HG03039 (cell line): ENCODE measurements at regions not wholly inside any gene's neighbourhood (a gene's known extent, or its start where the extent isn't known, plus 50 kb on each side); places are given as distances from the start of the nearest gene placed in this dataset.

Experiments
- ATAC-seq: cut with Tn5 transposase; IDR thresholded peaks from one replicate; pipeline ENCODE4 v1.9.1; 2021; ENCODE audit warnings: mild to moderate bottlenecking, moderate library complexity; ENCODE audit not compliant: unreplicated experiment

- ATAC-seq = no peak
Measured at GRCh38 chr10:24113901-24114300, 95.0 kb upstream of the KIAA1217 start.

DNA sequence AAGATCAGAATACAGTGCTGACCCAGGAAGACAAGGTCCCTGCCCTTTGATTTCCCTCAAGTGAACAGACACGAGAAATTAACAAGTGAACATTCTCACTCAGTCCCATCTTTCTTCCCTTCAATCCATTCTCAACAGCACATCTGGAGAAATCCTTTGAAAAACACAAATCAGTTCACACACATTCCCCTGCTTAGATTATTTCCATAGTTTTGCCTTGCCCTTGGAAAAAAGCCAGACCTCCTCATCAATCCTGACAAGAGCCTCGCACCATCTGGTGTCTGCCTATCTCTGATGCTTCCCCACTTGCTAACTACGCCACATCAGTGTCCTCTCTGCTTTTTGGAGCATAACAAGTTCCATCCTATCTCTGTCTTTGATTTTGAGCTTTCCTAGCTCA, 94.4 kb upstream of the KIAA1217 start:
- ATAC-seq = no peak

GRCh38 chr10:24115403-24115802, 93.5 kb upstream of the KIAA1217 start:
- ATAC-seq = no peak

DNA sequence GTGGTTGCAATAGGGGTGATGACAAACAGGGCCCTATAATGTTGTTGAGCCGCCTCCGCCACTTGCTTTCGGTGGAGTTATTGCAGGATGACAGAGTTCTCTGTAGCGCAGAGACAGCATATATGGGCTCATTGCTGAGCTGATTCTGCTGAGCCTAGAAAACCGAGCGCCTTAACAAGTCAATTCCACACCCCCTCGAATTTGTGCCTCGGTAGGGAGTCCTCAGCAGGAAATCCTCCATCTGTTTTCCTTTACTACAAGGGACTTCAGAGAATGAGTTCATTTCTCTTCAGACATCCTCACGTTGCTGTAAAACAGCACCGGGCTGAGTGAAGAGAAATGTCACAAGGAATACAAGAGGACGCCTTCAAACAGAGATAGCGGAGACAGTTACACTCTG, 90.7 kb upstream of the KIAA1217 start:
- ATAC-seq = no peak

DNA sequence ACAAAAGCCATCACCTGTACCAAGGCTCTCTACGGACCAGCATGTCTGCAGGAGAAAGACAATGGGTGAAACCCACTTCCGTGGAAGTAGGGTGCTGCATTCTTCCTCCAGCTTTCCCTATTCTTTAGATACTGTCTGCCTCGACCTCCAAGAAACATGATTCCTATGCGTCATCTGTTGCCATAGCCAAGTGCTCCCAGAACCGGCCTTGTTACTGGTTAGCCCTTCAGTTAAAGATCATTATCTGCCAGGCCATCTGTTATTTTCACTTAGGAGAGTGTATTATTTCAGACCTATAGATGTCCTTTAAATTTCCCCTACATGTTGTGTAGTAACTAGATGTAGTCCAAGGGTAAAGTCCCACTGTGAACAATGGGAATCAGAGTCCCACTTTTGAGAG, 89.0 kb upstream of the KIAA1217 start:
- ATAC-seq = no peak

DNA sequence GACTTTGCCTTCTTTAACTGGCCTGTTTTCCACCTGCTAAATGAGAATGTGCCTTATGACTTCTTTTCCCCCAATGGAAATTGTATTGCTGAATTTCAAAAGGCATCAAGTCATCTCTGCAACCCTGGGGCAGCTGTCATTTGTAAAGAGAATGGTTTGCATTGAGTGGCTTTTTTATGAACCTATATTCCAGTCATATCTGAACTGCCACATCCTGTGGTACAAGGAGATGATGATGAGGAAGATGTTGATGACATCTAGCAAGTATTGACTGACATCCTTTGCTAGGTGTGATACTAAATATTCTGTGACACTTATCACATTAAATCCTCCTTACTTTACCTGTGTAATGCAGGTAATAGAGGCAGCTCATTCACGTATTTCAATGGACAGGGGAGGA, 88.3 kb upstream of the KIAA1217 start:
- ATAC-seq = no peak

DNA sequence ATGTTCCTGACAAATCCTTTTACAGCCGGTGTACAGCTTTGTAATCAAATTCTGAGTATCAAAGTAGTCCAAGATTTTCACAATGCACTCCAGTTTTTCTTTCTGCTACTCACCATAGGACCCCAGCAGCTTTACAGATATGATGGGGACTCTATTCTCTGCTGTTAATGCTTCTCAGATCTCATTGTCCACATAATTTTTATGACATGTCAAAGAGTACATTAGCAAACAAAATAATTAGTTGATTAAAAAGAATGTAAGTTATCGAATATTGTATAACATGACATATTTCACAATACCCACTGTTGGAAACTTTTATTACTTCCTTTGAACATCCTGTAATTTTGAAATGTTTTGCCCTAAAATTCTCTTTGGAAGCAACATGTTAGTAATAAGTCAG, 81.4 kb upstream of the KIAA1217 start:
- ATAC-seq = no peak

- no peak for ATAC-seq
Measured at GRCh38 chr10:24128066-24128730, 80.7 kb upstream of the KIAA1217 start.

DNA sequence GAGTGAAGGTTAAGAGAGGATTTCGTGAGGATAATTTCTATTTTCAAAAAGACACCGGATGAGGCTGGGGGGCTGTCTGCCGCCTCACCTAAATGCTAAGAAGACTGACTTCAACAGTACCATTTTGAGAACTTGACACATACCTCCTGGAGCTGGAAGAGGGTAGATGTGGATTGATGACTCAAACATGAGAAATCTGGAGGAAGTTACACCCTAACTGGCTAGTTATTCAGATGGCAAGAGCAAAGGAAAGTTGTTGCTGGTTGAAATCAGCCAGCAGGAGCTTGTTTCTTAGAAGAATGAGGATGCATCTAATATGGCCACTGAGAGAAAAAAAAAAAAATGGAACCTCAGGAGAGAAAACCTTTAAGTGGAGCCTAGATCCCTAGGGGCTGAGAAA, 76.2 kb upstream of the KIAA1217 start:
- no peak for ATAC-seq

GRCh38 chr10:24133835-24134234, 75.1 kb upstream of the KIAA1217 start:
- no peak for ATAC-seq

GRCh38 chr10:24136070-24136469, 72.9 kb upstream of the KIAA1217 start:
- ATAC-seq = no peak

GRCh38 chr10:24147321-24147720, 61.6 kb upstream of the KIAA1217 start:
- no peak for ATAC-seq

DNA sequence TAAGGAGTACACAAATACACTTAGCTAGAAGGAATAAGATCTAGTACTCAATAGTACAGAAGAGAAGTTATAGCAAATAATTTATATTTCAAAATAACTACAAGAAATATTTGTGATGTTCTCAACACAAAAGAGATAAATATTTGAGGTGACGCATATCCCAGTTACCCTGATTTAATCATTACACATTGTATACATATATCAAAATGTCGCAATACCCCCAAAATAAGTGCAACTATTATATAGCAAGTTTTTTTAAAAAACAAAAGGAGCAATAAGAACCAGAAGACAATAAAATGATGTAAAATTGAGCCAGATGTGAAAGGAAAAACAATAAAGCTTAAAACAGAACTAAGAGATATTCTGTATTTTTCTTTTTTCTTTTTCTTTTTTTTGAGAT, 59.3 kb upstream of the KIAA1217 start:
- ATAC-seq = no peak

DNA sequence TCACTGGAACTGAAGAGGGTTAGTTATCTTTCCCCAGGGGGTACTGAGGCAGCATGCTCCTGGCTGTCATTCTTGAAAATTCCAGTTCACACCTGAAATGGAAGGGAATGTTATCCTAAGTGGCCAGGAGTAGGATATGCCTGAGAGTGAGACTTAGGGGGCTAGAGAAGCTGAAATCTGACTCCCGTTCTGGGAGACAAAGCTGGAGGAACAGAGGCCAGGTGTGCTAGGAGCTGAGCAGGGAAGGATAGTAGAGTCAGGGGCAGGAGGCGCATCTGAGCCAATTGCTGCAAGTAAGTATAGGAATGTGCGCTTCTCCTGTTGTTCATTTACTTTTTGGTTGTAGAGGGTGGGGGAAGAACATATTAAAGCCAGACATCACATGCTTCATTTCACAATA, 58.1 kb upstream of the KIAA1217 start:
- ATAC-seq = no peak

DNA sequence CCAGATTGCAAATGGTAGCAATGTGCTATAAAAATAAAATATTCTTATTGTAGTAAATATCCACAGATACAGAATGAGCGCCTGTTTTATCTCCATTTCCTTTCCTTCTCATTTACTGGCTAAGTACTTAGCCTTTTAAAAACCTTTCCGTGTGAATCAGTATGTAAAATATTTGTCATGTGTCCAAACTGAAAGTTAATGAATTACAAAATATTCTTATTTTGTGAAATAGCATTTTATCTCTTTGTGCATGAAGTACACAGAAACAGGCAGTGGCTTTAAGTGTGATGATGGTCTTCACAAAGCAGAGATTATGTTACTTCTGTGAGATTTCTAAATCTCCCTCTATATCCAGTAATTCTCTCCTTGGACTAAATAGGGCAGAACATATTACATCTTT, 56.7 kb upstream of the KIAA1217 start:
- ATAC-seq = no peak

DNA sequence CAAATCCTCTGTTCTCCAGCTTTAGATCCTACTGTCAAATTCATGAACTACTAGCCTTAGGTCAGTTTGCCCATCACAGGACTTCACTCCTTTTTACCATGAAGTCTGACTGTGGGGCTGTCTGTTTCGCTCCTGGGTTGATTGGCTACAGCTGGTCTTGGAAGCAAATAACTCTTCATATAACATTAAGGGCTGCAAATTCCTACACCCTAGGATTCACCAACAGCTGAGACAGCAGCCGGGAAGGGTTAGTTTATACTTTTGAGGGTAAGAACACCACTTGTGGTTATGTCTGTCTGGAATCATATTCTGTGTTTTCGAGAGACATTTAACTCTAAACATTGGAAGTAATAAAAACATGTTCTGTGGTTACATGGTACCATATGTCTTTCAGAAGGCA, 55.9 kb upstream of the KIAA1217 start:
- ATAC-seq = no peak

GRCh38 chr10:24153537-24153936, 55.4 kb upstream of the KIAA1217 start:
- no peak for ATAC-seq

DNA sequence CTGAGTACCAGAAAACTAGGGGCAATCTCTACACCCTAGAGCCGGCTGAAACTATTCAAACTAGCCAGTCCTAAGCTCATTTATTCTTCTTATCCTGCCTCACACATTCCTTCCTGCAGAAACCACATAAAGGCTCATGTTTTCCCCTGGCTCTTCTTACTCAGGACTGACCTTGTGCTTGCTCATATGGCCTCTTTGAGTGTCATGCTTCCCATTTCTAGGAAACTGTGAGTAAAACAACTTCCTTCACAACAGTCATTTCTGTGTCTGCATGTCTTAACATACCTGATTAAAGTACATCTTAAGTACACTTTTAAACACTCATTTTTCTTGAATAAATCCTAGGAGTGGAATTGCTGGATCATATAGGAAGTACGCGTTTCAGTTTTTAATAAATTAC, 52.3 kb upstream of the KIAA1217 start:
- no peak for ATAC-seq

DNA sequence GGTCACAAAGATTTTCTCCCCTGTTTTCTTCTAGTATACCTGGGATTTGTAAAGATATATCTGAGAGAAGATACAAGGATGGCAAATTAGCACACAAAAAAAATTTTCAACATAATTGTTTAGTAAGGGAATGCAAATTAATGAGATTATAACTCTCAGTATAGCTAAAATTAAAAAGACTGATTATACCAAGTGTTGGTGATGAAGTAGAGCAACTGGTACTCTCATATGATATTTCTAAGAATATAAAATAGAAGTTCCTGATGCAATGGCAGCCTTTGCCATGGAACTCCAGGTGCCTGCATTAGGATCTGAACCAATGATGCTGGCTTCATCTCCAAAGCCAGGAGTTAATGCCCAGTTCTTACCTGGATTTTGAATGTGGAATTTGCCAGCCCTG, 51.4 kb upstream of the KIAA1217 start:
- ATAC-seq = no peak
